HFF-Myc (cell line): ENCODE measurements at regions not wholly inside any gene's neighbourhood (a gene's known extent, or its start where the extent isn't known, plus 50 kb on each side); places are given as distances from the start of the nearest gene placed in this dataset.
"Not testable (repeated sequence)": the region's sequence is repeated elsewhere in the genome, so short reads cannot be mapped to it uniquely, and the experiment has no call there.

ENCODE experiments used
- DNase-seq: peaks from one replicate; pipeline ENCODE4 v3.0.0-alpha.2; 2011; ENCODE audit warnings: low read depth; ENCODE audit errors: extremely low read depth
- H3K4me3 ChIP-seq: replicated peaks from 2 replicates; pipeline ENCODE4 v1.5.1; 2011; ENCODE audit warnings: low read depth, mild to moderate bottlenecking, control low read depth, low read length

- not testable (repeated sequence) for DNase-seq, H3K4me3 ChIP-seq
These were observed 124.3 kb upstream of the ZSCAN2 start for GRCh38 chr15:84476364-84477033.

DNA sequence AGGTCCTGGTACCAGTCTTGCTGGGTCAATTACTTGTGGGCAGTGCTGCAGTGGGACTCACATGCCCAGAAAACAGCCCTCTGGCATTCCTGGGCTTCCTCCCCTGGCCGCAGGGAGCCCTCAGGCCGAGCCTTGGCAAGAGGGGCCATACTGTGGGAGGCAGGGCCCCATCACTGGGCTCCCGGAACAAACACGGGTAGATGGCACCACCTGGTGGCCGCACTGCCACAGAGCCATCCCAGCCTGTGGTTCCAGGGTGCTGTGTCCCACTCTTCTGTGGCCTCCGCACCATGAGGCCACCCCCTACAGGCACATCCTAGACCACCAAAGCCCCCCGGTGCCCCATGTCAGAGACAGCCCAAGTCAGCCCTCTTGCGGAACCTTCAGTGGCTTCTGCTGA, 123.3 kb upstream of the ZSCAN2 start:
- H3K4me3 ChIP-seq, DNase-seq: not testable (repeated sequence)

GRCh38 chr15:84480174-84480681, 120.6 kb upstream of the ZSCAN2 start:
- not testable (repeated sequence) for H3K4me3 ChIP-seq, DNase-seq

GRCh38 chr15:84483859-84484258, 117.0 kb upstream of the ZSCAN2 start:
- H3K4me3 ChIP-seq, DNase-seq: not testable (repeated sequence)

- peak overlapping the region; percentile 31 for H3K4me3 ChIP-seq
- DNase-seq, result not testable (repeated sequence)
These were observed 100.5 kb upstream of the ZSCAN2 start for GRCh38 chr15:84500165-84500889.

- not testable (repeated sequence) for H3K4me3 ChIP-seq, DNase-seq
These were observed 97.7 kb upstream of the ZSCAN2 start for GRCh38 chr15:84503101-84503500.

DNA sequence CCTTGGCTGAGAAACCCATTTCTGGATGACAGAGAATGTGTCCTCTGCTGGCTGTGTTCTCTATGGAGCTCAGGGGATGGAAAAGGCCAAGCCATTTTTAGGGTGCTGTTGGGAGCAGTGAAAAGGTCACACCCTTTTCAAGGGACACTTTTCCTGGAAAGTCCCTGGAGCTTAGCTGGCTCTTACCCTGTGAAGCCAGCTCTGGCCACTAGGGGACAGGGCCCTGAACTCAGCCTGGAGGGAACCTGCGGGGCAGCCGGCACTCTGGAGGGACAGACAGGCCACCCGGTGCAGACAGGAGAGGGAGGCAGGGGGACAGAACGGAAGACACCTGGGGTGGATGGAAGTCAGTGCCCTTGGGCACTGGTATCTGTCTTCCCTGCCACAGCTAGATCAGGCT, 95.3 kb upstream of the ZSCAN2 start:
- not testable (repeated sequence) for H3K4me3 ChIP-seq, DNase-seq

DNA sequence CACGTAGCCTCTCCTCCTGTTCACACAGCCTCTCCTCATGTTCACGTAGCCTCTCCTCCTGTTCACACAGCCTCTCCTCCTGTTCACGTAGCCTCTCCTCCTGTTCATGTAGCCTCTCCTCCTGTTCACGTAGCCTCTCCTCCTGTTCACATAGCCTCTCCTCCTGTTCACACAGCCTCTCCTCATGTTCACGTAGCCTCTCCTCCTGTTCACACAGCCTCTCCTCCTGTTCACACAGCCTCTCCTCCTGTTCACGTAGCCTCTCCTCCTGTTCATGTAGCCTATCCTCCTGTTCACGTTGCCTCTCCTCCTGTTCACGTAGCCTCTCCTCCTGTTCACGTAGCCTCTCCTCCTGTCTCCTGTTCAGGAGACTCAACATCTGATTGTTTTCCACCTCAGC, 88.5 kb upstream of the ZSCAN2 start:
- DNase-seq, result not testable (repeated sequence)

DNA sequence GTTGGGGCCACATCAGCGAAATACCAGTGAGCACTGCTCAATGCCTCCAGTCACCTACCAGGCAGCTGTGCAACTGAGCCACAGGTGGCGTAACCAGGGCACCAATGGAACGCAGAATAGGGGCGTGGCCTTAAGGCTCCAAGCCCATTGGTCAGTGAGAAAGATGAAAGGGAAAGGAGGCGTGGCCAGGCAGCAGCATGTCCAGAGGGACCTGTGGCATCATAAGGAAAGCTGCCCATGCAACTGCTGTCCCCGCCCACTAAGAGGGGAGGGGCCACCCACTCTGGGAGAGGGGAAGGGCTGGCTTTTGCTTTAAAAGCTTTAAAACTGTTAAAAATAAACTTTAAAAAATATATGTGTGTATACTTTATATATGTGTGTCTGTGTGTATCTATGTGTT, 84.0 kb upstream of the ZSCAN2 start:
- not testable (repeated sequence) for H3K4me3 ChIP-seq, DNase-seq

More for the DNA sequence above, 88.5 kb upstream of the ZSCAN2 start:
- H3K4me3 ChIP-seq, result not testable (repeated sequence)

GRCh38 chr15:84525491-84526344, 75.1 kb upstream of the ZSCAN2 start:
- not testable (repeated sequence) for H3K4me3 ChIP-seq, DNase-seq

DNA sequence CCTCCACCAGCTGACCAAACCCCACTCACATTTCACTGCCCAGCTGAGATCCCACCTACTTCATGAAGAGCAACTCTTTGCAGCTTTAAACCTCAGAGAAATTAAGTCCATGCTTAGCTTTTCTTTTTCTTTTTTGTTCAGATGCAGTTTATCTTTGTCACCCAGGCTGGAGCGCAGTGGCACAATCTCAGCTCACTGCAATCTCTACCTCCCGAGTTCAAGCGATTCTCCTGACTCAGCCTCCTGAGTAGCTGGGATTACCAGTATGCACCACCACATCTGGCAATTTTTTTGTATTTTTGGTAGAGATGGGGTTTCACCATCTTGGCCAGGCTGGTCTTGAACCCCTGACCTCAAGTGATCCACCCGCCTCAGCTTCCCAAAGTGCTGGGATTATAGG, 70.1 kb upstream of the ZSCAN2 start:
- DNase-seq, H3K4me3 ChIP-seq: not testable (repeated sequence)

GRCh38 chr15:84531223-84531622, 69.6 kb upstream of the ZSCAN2 start:
- H3K4me3 ChIP-seq, DNase-seq: not testable (repeated sequence)

DNA sequence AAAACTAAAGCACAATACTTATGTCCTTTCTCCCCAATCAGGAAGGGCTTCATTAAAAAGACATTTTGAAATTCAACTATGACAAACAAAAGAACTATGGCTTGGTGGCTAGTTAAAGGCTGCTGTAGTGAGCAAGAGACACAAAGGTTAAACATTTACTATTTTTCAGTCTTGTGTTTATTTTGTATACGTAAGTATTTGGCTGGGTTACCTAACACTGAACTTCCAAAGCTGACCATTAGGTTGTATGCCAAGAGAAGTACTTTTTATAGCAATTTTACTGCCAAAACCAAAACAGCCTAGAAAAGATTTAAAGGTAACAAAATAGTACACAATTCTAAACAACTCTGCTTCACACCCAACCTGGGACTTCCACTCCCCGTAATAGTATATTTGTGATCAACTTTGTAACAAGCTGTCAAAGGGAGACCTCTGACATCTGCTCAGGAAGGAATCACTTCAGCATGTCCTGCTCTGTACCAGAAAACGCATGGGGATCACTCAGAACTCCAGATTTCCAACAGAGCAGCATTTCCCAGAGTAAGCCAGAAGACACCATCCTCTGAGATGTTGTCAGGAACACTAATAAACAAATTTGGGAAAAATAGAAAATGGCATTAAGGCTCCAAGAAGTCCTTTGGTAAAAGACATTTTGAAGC, 69.0 kb upstream of the ZSCAN2 start:
- not testable (repeated sequence) for DNase-seq, H3K4me3 ChIP-seq

DNA sequence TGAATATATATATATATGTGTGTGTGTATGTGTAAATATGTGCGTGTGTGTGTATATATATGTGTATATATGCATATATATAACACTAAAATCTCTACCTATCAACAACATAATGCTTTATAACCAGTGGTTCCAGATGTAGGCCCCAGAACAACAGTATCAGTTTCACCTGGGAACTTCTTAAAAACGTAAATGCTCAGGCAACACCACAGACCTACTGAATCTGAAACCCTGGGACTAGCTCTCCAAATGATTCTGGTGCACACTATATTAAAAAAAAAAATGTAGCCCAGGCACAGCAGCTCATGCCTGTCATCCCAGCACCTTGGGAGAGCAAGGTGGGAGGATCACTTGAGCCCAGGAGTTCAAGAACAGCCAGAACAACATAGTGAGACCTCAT, 67.1 kb upstream of the ZSCAN2 start:
- not testable (repeated sequence) for H3K4me3 ChIP-seq, DNase-seq

DNA sequence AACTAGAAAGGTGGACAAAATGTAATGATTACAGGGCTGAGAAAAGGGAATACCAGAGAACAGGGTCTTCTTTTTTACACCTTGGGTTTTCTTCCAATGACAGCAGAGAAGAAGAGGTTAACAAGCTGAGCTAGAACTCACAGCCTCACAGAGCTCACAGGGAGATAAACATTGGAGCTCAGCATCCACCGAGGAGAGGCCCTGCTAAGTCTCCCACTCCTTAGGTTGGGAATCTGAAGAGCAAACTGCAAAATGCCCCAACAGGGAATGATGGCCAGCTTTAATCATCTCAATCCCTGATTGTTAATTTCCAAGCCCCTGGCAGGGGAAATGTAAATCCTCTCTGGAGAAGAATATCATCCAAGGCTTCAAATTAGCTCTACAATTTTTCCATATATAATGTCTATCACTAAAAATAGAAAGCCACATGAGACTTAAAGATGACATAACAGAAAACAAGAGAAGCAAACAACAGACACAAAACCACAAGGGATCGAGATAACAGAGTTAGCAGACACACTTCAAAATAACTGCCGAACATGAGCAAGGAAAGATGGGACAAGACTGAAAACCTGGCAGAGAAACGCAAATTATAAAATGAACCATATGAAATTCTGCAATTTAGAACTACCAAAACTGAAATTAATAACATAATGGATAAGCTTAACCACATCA, 66.1 kb upstream of the ZSCAN2 start:
- not testable (repeated sequence) for H3K4me3 ChIP-seq, DNase-seq

DNA sequence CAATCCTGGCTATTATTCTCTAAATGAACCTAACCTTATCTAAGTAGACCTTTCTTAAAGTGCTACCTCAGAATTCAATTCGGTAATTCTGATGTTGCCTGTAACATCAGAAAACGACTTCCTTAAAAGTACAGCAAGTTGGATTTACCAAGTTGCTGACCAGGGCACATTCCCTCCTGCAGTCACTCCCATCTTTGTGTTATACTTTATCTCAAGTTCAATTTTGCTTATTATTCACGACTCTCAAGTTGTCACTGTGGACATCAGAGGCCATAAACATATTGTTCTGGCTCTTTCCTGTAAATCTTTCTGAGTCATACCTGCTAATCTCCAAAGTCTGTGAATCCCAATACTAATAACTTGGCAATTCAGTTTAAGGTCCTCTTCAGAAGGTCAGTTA, 64.6 kb upstream of the ZSCAN2 start:
- not testable (repeated sequence) for H3K4me3 ChIP-seq, DNase-seq

- not testable (repeated sequence) for DNase-seq
These were observed 56.2 kb upstream of the ZSCAN2 start for GRCh38 chr15:84544586-84544985.

GRCh38 chr15:84547150-84547549, 53.7 kb upstream of the ZSCAN2 start:
- H3K4me3 ChIP-seq, DNase-seq: not testable (repeated sequence)

More at GRCh38 chr15:84544586-84544985, 56.2 kb upstream of the ZSCAN2 start:
- not testable (repeated sequence) for H3K4me3 ChIP-seq
